Neutrophil (primary cell): ENCODE measurements at regions not wholly inside any gene's neighbourhood (a gene's known extent, or its start where the extent isn't known, plus 50 kb on each side); places are given as distances from the start of the nearest gene placed in this dataset.

Source experiments
- H3K27ac ChIP-seq: fragments of 200-600 bp; sonication (generic); 2 replicates; pipeline ENCODE4 v1.5.1; 2016; ENCODE audit warnings: mild to moderate bottlenecking, moderate library complexity
- H3K27me3 ChIP-seq: fragments of 200-600 bp; sonication (generic); 2 replicates; pipeline ENCODE4 v1.6.0; 2016; ENCODE audit warnings: mild to moderate bottlenecking
- H3K36me3 ChIP-seq: fragments of 200-600 bp; sonication (generic); 2 replicates; pipeline ENCODE4 v1.5.1; 2017
- H3K4me1 ChIP-seq, 2 experiments: fragments of 200-600 bp in 1 of 2; sonication (generic) in 1 of 2; 1 replicate in 1 of 2; 2 replicates in 1 of 2; pipeline versions ENCODE4 v1.5.1 to v1.6.1; 2013 to 2016; ENCODE audit warnings: low read depth in 1 of 2, low read length in 1 of 2, mild to moderate bottlenecking in 1 of 2, moderate library complexity in 1 of 2; ENCODE audit not compliant: control insufficient read depth in 1 of 2, insufficient read depth in 1 of 2
- H3K4me3 ChIP-seq, 2 experiments: fragments of 200-600 bp in 1 of 2; sonication (generic) in 1 of 2; 1 replicate in 1 of 2; 2 replicates in 1 of 2; pipeline ENCODE4 v1.5.1; 2013 to 2016; ENCODE audit warnings: low read depth in 1 of 2, low read length in 1 of 2, mild to moderate bottlenecking in 1 of 2, moderate library complexity in 1 of 2
- H3K9me3 ChIP-seq: fragments of 200-600 bp; sonication (generic); 2 replicates; pipeline ENCODE4 v1.5.1; 2016
- TF ChIP-seq, protein P1 (sequence below): fragments of 200-600 bp; sonication (generic); IDR thresholded peaks from 2 replicates; pipeline ENCODE4 v1.5.1; 2016; ENCODE audit warnings: antibody characterized with exemption

DNA sequence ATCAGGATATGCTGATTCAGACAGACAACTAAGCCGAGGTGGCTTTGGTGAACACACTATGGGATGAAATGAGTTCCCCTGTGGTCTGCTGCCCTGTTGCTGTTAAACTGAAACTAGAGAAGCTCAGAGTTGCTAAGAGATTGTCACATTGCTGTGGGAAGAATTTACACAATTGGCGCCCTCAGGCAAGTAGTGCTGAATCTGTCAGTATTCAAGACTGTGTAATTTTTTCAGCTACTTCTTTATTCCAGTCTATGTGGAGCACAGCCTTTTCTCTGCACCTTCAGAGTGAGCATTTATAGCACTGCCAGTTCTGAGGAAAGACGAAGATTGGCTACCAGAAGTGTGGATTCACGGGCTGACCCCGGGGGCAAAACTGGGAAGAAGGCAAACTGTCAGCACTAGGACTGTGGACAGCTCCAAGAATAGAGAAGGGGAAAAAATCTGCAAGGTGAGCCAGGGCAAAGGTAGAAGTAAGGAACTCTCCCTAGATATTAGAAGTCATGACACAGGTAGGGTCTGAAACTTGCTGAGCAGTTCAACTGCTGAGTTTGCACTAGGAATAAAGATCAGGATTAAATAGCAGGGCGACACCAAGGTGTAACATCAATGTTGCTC, 218.8 kb upstream of the TMPO start:
- no peaks in the 10 kb centered on the region for H3K36me3 ChIP-seq
- H3K4me3 ChIP-seq: no peak overlapping the region
- TF ChIP-seq, protein P1, sequence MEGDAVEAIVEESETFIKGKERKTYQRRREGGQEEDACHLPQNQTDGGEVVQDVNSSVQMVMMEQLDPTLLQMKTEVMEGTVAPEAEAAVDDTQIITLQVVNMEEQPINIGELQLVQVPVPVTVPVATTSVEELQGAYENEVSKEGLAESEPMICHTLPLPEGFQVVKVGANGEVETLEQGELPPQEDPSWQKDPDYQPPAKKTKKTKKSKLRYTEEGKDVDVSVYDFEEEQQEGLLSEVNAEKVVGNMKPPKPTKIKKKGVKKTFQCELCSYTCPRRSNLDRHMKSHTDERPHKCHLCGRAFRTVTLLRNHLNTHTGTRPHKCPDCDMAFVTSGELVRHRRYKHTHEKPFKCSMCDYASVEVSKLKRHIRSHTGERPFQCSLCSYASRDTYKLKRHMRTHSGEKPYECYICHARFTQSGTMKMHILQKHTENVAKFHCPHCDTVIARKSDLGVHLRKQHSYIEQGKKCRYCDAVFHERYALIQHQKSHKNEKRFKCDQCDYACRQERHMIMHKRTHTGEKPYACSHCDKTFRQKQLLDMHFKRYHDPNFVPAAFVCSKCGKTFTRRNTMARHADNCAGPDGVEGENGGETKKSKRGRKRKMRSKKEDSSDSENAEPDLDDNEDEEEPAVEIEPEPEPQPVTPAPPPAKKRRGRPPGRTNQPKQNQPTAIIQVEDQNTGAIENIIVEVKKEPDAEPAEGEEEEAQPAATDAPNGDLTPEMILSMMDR: no peak

DNA sequence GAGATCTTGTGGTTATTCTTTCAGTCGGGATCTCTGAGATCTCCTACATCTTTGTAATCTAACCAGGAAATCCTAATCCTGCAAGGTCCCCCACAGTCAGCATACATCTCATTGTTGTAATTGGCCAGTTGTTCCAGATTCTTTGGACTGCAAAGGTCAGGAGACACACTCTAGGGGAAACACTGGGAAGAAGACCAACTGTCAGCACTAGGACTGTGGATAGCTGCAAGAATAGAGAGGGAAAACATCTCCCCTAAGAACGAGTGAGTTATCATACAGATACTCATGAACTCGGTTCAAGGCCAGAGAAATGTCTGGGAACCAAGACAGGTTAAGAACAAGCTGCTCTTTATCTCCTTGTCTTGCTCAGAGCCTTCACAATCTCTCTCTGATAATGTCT, 217.9 kb upstream of the TMPO start:
- no peak overlapping the region for H3K27ac ChIP-seq
- H3K9me3 ChIP-seq: no peaks in the 10 kb centered on the region
- no peaks in the 10 kb centered on the region for H3K36me3 ChIP-seq
- no peaks in the 10 kb centered on the region for H3K27me3 ChIP-seq
- H3K4me1 ChIP-seq: no peaks in the 10 kb centered on the region
- TF ChIP-seq, protein P1: no peak
- H3K4me3 ChIP-seq: no peak overlapping the region

More for the DNA sequence above, 218.8 kb upstream of the TMPO start:
- no peaks in the 10 kb centered on the region for H3K9me3 ChIP-seq
- no peaks in the 10 kb centered on the region for H3K27me3 ChIP-seq
- no peak overlapping the region for H3K27ac ChIP-seq
- no peaks in the 10 kb centered on the region for H3K4me1 ChIP-seq

DNA sequence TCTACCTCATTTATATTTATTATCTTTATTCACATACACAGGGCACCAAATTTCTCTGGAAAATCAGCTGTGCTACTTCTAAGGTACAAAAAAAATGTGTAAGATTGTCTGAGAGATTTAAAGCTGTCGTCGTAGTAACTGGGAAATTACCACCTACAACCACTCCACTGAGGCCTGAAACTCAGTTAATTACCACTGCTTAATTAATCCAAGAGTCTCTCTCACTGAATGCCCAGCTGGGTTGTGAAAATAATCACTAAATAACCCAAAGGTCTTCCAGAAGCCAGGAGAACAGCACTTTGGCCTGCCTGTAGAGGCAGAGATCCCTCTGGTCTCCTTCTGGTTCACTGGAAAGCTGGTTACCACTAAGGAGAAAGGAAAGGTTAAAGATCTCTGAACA, 207.2 kb upstream of the TMPO start:
- H3K4me3 ChIP-seq: no peak overlapping the region
- H3K9me3 ChIP-seq: no peaks in the 10 kb centered on the region
- H3K27ac ChIP-seq: no peak overlapping the region
- no peaks in the 10 kb centered on the region for H3K36me3 ChIP-seq
- TF ChIP-seq, protein P1: no peak
- H3K4me1 ChIP-seq: no peaks in the 10 kb centered on the region
- H3K27me3 ChIP-seq: no peaks in the 10 kb centered on the region

DNA sequence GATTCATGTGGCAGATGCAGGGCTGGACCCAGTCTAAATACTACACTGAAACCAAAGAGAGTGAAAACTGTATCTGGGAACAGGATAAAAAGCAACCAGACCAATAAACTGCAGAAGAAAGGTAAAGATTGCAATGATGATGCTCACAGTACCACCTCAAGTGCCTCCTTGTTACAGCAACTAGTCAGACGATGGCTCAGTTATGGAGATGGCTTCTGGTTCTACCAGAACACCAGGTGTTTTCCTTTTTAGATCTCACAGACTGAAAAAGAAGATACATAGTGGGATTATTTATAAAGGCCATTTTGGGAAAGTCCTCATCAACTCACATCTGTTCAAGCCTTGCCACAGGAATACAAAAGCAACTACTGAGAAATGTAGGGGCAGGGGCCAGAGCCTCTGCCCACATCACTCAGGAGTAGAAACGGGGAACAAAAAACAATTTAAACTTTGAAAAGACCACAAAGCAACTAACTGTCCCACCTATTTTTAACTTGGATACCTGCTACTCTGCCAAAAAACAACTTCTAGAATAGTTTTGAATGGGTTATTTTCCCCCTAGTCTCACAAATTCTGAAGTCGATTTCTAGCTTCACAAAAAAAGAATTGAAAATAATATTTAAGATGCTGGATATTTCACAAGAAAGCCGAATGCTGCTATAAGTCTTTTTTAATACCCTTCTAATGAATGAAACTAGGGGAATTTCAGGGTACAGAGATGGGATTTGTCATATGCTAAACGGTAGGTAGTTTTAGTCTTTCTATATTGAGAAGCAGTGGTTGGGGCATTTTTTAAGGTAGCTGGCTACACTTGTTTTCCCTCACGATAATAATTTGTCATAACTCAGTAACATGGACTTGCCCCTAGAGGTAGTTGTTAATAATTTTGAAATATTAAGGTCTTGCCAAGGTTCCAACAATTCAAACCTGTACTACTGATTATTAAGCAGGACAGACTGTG, 197.2 kb upstream of the TMPO start:
- TF ChIP-seq, protein P1: no peak
- Histone ChIP-seq H3K4me1 (no peaks in the 10 kb centered on the region), H3K36me3 (no peaks in the 10 kb centered on the region), H3K4me3 (no peak overlapping the region), H3K9me3 (no peaks in the 10 kb centered on the region), H3K27ac (no peak overlapping the region), H3K27me3 (no peaks in the 10 kb centered on the region)

DNA sequence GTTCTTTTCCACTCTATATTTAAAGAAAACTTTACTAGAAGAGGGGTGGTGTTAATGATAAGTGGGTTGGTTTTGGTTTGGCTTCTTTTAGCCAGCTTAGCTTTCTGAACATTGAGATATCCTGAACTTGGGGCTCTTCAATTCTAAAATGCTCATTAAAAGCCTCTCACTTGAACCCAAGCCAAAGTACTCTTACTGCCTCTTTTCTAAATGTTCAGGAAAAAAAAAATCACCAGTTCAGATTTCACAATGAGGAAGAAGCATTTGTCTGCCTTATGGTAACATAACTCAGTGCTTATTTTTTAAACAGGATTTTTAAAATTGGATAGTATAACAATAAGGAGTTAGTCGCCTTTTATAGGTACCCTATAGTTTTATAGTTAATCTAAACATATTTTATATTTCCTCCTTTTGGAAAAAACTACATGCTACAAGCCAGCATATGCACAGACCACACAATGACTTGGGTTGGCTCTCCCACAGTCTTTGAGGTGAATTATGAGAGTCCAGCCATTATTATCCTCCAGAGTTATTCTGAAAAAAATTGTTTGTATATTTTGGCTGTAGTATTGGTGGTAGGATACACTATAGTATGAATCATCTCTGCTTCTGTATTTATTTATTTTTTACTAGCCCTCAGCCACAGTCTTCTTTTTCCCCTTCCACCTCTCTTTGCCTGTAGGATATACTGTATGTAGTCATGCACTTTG, 195.5 kb upstream of the TMPO start:
- Histone ChIP-seq H3K4me1 (no peaks in the 10 kb centered on the region), H3K4me3 (no peak overlapping the region), H3K27me3 (no peaks in the 10 kb centered on the region), H3K36me3 (no peaks in the 10 kb centered on the region), H3K9me3 (no peaks in the 10 kb centered on the region), H3K27ac (no peak overlapping the region)
- TF ChIP-seq, protein P1: no peak
